GM19455 (cell line): ENCODE measurements at regions not wholly inside any gene's neighbourhood (a gene's known extent, or its start where the extent isn't known, plus 50 kb on each side); places are given as distances from the start of the nearest gene placed in this dataset.

Experiments
- ATAC-seq: cut with Tn5 transposase; IDR thresholded peaks from one replicate; pipeline ENCODE4 v1.9.1; 2021; ENCODE audit not compliant: unreplicated experiment

DNA sequence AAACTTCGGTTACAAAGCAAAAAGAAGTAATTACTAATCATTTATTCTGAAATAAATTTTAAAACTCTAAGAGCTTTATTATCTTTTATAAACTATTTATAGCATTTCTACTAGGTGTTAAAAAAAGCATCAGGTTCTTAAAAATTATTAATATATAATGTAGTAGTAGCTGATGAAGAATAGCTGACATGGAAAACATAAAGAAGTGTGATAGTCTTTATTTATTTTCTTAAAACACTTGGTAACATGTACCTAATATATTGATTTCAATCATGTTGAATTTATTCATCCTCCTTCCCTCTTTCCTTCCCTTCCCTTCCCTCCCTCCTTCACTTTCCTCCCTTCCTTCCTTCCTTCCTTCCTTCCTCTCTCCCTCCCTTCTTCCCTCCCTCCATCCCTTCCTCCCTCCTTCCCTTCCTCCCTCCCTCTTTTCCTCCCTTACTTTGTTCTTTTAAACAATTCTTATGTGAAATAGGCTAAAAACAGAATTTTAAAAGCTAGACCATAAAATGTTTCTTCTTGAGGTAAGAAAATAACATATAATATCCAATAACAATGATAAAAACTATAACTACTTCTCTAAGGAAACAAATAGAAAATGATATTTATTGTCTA is 913.9 kb upstream of the MAP3K7 start:
- ATAC-seq: no peak

DNA sequence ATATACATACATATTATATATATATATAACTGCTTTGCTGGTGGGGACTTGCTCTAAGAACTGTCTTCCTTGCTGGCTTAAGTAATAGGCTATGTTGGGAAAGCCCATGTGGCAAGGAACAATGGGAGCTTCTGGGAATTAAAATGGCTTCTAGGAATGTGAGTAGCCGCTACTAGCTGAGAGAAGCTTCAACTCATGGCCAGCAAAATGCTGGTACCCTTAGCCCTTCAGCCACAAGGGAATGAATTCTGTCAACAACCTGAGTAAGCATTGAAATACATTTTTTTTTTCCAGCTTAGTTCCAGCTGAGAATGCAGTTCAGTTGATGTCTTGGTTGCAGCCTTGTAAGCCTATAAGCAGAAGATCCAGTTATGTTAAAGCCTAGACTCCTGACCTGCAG is 911.7 kb upstream of the MAP3K7 start:
- ATAC-seq: no peak

DNA sequence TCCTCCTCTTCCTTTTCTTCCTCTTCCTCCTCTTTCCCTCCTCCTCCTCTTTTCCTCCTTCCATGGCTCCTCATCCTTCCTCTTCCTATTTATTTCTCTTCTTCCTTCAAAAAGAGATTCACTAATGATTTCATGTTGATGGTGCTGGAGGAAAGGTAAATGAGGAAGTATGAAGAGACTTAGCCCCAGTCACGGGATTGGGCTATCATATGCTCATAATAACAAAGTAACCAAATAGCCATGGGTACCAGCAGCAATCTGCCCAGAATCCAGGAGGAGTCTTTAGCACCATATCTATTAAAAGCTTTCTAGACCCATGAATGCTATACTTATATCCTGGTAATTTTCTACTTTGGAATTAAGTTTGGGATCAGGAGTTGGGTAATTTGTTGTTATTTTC is 910.9 kb upstream of the MAP3K7 start:
- ATAC-seq: no peak

DNA sequence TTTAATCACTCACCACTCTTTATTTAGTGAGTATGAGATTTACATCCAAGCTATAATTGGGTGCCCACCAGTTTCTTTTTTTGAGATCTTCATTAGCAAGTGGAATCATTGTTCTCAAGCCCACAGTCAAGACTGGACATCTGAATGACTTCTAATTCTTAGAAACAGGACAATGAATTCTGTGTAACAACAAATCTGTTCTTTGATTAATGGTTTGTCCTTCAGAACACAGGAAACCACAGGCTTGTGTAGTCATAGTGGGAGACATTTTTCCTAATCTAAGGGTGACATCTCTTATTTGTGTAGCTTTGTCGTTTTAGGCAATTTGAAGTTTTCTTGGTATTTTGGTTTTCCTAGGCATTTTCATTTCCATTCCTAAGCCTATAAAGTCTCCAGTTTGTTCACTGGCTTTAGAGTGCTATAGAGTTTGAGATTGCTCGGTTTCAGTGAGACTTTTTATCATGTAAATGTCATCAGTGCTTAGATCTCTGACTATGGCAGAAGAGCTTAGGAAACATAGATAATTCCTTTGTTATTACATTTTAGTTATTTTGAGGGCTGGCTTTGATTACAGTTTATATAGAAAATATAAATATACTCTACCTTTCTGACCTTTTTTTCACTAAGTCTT is 903.9 kb upstream of the MAP3K7 start:
- ATAC-seq: no peak

DNA sequence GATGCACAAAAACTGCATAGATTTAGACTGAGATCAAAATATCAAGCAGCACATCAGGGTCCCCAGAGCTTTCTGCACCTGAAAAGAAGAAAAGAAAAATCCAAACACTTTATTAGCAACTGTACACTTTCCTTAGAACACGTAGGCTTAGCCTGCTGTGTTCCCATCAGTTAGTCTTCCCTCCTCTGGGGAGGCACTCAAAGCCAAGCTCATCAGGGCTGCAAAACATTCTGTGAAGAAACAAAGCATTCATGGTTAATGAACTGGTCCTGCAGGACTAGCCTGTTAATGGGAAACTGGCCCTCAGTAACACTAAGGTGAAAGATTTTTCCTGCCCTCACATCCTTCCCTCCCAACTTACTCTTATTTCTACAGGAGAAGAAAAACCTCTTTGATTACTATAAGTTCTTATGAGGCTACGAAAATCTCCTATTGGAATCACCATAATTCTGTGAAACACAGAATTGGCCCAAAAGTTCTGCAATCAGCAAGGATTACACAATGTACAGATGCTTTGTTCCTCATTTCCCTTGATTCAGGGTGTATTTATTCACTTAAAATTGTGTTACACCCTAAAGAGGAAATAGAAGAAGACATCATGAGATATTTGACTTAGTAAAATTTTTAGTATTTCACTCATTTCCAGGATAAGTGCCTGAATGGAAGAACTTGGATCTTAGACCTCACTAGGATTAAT is 901.0 kb upstream of the MAP3K7 start:
- ATAC-seq: no peak

DNA sequence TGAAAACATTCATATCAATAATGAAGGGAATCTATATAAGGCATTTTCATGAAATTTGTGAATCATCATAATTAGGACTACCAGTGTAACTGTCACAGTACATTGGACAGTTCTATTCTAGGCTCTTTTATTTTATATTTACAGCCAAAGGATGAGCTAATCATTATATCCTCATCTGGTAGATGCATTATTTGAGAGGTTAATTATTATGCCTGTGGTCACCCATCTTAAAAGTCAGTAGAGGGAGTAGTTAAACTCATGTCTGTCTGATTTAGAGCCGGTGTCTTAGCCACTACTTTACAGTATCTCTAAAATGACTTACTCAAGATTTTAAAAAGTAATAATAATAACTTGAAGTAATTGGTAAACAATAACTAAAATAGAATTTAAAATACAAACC is 899.3 kb upstream of the MAP3K7 start:
- no peak for ATAC-seq

DNA sequence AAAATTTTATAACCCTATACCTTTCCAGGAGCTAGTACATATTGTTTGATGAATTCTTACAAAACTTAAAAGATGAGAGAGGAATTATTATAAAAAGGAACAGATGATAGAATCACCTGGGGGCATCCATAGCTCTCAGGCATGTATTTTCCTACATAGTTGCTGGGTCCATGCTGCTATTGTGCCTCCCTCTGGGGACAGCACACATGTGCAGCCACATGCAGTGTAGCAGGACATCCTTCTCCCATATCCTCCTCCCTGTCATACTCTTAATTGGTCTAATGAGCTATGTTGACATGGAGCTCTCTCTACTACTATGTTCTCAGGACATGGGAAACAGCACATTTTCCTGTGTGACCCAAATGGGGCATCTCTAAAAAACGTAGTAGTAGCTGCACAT is 898.2 kb upstream of the MAP3K7 start:
- no peak for ATAC-seq

DNA sequence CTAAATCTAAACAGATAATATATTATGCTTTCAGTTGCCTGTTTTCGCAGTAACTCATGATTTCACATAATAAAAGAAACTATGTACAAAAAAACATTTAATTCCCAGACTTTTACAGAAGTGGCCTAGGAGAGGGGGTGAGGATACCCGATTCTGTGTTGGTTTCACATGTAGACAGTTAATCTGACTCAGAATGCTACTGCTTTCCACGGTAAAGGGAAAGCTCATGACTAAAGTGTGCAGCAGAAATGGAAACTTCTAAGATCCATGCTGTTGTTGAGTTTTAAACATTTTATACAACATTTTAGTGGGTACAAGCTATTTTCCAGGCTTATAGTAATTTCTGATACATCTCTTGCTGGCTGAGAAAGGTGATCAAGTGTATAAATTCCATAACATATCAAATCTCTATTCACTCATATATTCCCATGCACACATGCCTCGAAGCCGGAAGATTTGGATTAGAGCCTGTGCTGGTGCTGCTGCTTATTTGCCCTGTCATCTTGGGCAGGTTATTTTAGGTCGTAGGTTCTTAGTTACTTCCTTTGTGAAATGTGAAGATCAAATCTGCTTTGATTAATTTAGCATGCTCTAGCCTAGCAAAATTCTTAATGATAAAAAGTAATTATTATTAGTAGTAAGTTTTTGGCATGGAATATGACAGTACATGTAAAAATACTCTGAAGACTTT is 896.7 kb upstream of the MAP3K7 start:
- ATAC-seq: no peak

DNA sequence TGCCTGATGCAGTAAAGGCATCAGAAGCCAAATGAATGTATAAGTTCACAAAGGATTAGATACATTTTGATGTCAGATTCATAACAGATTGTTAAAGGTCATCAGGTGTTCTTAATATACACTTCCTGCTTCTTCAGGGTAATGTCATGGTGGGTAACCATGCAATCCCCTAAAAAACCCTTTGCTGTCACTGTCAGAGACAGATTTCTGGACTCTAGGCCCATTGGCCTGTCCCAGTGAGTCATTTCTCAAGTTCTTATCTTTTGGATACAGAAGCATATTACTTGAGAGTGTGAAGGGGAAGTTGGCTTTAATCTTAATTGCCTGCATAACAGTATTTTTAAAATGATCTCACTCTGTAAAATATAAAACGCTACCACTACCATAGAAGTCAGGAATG is 895.6 kb upstream of the MAP3K7 start:
- peak; percentile 65 for ATAC-seq

DNA sequence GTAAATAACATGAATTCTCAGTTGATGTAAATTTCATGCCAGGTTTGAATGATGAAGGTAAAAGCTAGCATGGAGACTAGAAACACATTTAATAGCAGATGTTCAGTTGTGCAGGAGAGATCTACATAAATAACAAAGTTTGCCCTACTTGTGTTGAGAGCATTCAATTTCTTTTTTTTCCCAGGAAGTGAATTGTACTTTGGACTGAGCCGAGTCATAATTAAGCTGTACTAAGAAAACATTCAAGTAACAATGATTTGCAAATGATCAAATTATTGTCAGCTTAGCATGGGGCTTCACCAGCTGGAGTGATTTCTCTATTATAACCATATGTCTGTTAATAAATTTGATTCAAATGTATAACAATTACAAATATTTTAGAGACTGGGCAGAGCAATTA is 893.5 kb upstream of the MAP3K7 start:
- no peak for ATAC-seq

DNA sequence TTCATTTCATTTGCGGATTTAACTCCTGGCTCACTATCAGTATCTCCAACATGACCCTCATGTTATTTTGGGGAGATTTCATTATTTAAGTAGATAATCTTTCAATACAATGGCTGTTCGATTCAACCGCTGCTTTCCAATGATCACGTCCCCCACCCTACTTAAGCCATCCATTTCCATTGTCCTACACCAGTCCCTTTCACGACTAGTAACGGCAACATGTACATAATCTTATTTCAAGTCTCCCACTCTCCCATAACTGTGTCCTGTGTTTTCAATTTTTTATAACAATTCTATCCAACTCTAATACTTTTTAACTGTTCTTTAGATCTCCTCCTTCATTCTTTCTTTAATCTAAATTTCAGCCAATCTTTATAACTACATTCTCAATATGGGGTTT is 890.8 kb upstream of the MAP3K7 start:
- no peak for ATAC-seq

DNA sequence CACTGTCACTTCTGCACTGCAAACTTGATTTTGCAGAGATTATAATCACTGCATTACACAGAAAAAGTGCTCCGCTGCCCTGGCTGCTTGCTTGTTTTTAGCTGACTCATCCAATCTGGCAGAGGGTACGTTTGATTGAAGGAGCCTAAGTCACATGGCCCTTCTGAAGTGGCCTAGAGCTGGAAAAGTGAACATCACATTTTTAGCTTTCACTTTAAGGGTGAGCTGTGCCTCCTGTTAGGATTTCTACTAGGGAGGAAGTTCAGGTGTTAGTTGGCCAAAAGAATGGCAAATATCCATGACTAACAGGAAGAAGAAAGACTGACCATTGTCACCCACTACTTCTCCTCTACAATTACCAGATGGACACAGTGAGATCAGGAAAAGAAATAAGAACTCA is 889.1 kb upstream of the MAP3K7 start:
- ATAC-seq: no peak

DNA sequence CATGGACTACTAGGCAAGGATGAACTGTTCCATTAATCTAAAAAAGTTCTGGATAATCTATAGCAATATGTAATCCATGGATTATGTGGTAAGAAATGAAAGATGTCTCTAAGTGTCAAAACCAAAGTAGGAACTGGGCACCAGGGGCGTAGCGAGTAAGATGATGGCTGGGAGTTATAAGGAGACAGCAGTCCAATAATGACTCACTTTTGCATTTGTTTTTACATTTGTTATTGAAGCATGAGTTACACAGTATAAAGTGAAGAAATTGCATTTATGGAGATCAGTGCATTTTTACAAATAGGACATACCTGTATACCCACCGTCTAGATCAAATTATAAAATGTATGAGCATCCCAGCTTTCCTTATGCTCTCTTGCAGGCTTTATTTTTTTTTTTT is 878.5 kb upstream of the MAP3K7 start:
- ATAC-seq: no peak

DNA sequence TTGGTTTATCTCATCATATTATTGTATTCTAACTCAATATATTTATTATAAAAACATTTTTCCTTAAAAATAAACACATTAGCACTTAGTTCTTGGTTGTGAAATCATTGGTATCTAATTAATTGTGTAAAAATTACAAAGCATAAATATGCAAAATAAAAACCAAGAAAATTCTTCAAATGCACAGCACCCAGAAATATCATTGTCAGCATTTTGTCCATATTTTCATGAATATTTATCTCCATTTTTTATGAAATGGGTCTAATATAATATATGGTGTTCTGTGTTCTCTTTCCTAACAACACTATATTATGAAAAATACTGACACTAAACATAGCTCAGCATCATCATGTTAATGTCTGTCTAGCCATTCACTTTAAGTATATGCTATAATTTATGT is 877.8 kb upstream of the MAP3K7 start:
- no peak for ATAC-seq

DNA sequence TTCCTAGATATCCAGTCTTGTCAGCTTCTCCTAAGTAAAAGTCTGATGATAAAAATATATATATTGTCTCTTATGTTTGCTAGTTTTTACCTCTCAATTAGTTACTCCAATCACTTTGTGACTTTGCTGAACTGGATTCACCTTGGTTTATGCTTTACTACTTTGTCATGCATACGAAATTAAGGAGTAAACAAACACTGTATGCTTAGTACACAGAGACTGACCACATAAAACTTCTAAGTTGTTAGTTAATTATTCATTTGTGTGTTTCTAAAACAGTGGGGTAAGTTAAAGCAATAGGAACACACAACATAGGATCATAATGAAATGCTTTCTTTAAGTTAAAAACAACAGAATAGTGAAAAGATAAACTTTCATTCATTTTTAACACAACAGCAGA is 877.3 kb upstream of the MAP3K7 start:
- no peak for ATAC-seq

DNA sequence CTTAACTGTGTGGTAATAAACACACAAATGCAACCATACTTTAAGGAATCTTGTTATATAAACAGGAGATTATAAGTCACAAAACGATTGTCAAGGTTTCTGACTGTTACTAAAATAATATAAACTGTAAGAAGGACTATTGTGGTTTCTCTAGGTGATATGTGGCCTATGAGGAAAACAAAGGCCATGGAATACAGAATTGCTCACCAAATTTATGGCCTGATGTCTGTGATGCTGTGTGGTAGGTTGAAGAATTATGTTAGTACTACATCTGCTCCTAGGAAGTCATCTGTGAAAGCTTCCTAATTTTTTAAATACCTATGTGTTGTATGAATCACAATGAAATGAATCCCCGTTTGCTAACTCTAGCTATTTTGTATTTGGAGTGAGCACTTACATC is 875.4 kb upstream of the MAP3K7 start:
- ATAC-seq: no peak

DNA sequence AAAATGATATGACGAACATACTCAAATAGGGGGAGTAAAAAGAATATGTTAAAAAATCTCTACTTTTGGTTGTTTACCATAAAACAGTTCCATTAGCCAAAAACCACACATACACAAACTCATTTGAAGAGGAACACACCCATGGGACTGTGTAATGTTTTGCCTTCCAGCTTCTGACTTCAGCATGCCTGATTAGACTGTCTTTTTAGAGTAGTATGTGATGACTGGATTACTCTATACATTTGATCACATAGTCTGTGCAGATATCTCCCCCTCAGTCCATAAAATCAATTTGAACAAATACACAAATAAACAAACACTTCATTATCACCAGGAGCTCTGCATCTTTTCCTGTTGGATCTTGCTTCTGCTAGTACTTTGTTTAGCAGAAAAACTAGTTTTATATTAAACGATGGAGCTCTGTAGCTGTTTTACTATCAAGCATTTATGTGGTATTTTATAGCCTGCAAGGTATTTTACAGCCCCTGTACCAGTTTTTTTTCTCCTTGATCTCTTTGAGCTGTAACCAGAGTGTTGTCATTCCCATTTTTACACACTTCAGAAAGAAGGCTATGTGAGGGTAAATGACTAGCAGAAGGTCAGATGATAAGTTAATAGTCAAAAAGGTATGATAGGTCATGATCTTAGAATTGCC is 866.5 kb upstream of the MAP3K7 start:
- no peak for ATAC-seq

DNA sequence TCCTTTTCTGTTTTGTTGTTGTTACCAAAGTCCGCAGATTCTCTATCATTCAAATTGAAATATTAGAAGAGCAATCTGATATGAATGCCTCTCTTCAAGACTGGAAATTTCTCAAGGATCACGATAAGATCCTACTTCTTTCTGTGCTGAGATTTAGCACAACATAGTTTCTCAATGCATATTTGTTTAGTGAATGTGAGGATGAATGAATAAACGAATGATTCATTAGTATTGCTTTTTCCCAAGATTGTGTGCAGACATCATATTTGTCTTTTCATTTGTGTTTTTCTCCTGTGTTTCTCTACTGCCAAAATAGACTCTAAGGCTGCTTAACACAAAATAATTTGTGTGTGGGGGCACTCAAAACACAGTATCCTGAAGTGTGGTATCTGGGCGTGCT is 862.7 kb upstream of the MAP3K7 start:
- ATAC-seq: no peak

DNA sequence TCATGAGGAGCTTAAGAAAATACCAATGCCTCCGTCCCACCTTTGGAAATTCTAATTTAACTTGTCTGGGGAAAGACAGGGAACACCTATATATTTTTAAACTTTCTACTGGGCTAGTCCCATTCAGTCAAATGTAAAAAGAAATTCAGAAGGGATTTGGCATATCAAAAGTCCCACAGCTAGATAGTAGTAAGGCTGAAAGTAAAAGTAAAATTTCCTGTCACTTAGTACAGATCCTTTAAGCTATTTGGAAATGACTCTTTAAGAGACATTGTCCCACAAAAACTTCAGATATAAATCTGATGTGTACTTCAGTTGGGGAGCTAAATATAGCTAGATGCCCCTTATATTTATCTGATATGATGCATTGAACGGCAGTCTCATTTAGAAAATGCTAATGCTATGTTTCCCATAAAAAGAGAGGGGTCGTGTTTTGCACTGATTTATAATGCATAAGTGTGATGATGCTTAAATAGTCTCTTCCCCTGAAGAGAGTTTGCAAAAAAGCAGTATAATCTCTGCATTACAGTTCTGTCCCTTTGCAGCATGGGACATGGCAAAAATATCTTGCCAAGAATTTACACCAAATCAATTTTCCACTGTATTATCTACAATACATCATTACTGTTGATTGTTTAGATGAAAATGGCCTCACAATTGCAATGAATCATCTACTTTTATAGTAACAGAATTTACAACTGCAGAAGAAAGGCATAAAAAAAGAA is 860.8 kb upstream of the MAP3K7 start:
- ATAC-seq: no peak

DNA sequence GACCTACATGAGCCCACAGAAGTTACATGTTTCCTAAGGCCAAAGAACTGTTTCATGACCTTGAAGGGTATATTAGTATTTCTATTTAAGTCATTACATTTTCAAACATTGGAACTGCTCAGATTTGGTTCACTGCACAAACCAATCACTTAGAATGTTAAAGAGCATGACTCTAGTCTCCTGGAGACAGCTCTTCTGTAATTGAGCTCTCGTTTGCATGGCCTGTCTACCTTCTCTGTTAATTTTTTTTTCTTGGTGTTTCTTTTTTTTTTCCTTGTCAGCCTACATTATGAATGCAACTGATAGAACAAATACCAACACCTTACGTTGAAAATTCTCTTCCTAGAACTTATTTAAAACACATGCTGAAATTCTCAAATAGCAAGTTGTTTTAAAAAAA is 860.2 kb upstream of the MAP3K7 start:
- ATAC-seq: no peak

DNA sequence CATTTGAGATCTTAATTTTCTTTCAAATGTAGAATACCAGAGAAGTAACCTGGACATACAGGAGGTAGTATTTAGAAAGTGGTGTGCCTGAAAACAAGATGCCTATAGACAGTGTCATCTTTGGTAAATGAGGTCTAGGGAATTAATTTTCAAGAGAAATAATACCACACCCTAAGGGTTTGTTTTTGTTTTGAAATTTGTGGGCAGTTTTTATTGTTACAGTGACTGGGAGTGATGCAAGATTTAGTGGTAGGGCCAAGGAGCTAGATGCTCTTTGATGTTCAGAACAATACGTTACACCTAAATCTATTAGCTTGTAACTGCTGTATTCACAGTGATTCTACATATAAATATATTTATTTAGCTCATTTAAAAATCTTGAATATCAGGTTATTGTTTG is 856.5 kb upstream of the MAP3K7 start:
- no peak for ATAC-seq
